H1 (cell line): ENCODE measurements at regions not wholly inside any gene's neighbourhood (a gene's known extent, or its start where the extent isn't known, plus 50 kb on each side); places are given as distances from the start of the nearest gene placed in this dataset.

Source experiments
- CTCF ChIA-PET: fragments of 300-600 bp; sonication (Branson Sonifier 250); formaldehyde crosslinking; loops from one replicate; lab custom pipeline; 2021; ENCODE audit not compliant: partially characterized antibody; lab: Charles Lee
- POLR2A ChIA-PET: fragments of 300-600 bp; sonication (Branson Sonifier 250); formaldehyde crosslinking; loops from one replicate; lab custom pipeline; 2021; ENCODE audit warnings: inconsistent platforms; ENCODE audit not compliant: partially characterized antibody; lab: Charles Lee
- DNase-seq, 2 experiments: peaks; one replicate each; pipeline versions ENCODE4 v3.0.0 to v3.0.0-alpha.2; 2010 to 2022; ENCODE audit warnings: low spot score in 2 of 2, low read depth in 1 of 2, mixed read lengths in 1 of 2
- FAIRE-seq: peaks from 2 replicates; lab custom pipeline; 2011; peaks lifted over from hg19 to GRCh38; lab: Jason Lieb, UNC
- H2AFZ ChIP-seq: 2 replicates; pipeline ENCODE4 v1.8.1; 2012; ENCODE audit warnings: low read length, inconsistent platforms
- H2AK5ac ChIP-seq: 2 replicates; pipeline ENCODE4 v1.6.1; 2013; ENCODE audit warnings: low read depth, low read length
- H2BK120ac ChIP-seq: replicated peaks from 2 replicates; pipeline ENCODE3; 2013; ENCODE audit warnings: low read depth, low read length, inconsistent platforms
- H2BK12ac ChIP-seq: 2 replicates; pipeline ENCODE4 v1.6.1; 2013; ENCODE audit warnings: low read depth, low read length
- H2BK15ac ChIP-seq: 2 replicates; pipeline ENCODE4 v1.6.1; 2013; ENCODE audit warnings: low read length
- H2BK20ac ChIP-seq: 2 replicates; pipeline ENCODE4 v1.6.1; 2013; ENCODE audit warnings: low read length
- H2BK5ac ChIP-seq: 2 replicates; pipeline ENCODE4 v1.6.1; 2013; ENCODE audit warnings: low read depth, low read length
- H3K14ac ChIP-seq: 2 replicates; pipeline ENCODE4 v1.6.1; 2013; ENCODE audit warnings: inconsistent platforms; ENCODE audit not compliant: insufficient read length
- H3K18ac ChIP-seq: 2 replicates; pipeline ENCODE4 v1.6.1; 2013; ENCODE audit warnings: low read length; ENCODE audit errors: extremely low read depth
- H3K23ac ChIP-seq: 2 replicates; pipeline ENCODE4 v1.6.1; 2013; ENCODE audit warnings: inconsistent platforms; ENCODE audit not compliant: insufficient read length
- H3K23me2 ChIP-seq: 2 replicates; pipeline ENCODE4 v1.6.1; 2013; ENCODE audit warnings: low read depth, low read length
- H3K27ac ChIP-seq: 2 replicates; pipeline ENCODE4 v1.6.1; 2011; ENCODE audit warnings: low read depth, low read length, inconsistent platforms
- H3K27me3 ChIP-seq, 4 experiments: replicated peaks in 1 of 4; 1 replicate in 1 of 4; 2 replicates in 3 of 4; pipeline versions ENCODE4 v1.6.1 to v1.8.1; 2011 to 2013; ENCODE audit warnings: low read length in 3 of 4, mild to moderate bottlenecking in 3 of 4, inconsistent platforms in 2 of 4, mixed read lengths in 2 of 4, moderate library complexity in 1 of 4; ENCODE audit not compliant: control insufficient read depth in 3 of 4, insufficient read depth in 3 of 4; ENCODE audit errors: extremely low read depth in 1 of 4
- H3K36me3 ChIP-seq, 4 experiments: 2 replicates each; pipeline versions ENCODE4 v1.6.1 to v1.8.1; 2011 to 2013; ENCODE audit warnings: mild to moderate bottlenecking in 4 of 4, low read length in 3 of 4, moderate library complexity in 2 of 4, control low read depth in 1 of 4, inconsistent platforms in 1 of 4; ENCODE audit not compliant: insufficient read depth in 4 of 4, control insufficient read depth in 2 of 4
- H3K4ac ChIP-seq: replicated peaks from 2 replicates; pipeline ENCODE3; 2013; ENCODE audit warnings: low read length, low read depth, mixed read lengths, inconsistent platforms; ENCODE audit not compliant: insufficient read length
- H3K4me1 ChIP-seq, 4 experiments: replicated peaks in 1 of 4; 1 replicate in 1 of 4; 2 replicates in 3 of 4; pipeline versions ENCODE4 v1.6.1 to v1.8.1; 2011 to 2013; ENCODE audit warnings: low read length in 3 of 4, inconsistent platforms in 2 of 4, mixed read lengths in 1 of 4; ENCODE audit not compliant: insufficient read depth in 4 of 4, control insufficient read depth in 3 of 4
- H3K4me2 ChIP-seq, 2 experiments: 2 replicates each; pipeline versions ENCODE4 v1.6.1 to v1.8.1; 2011 to 2013; ENCODE audit warnings: low read depth in 2 of 2, low read length in 2 of 2, control low read depth in 1 of 2, inconsistent platforms in 1 of 2, mild to moderate bottlenecking in 1 of 2; ENCODE audit not compliant: insufficient read depth in 1 of 2
- H3K4me3 ChIP-seq, 4 experiments: fragments of 200-600, 300-600 bp in 1 of 4; sonication (generic), shearing (Covaris generic), sonication (Bioruptor Twin) in 1 of 4; 2 replicates each; pipeline versions ENCODE4 v1.5.1 to v1.8.1; 2011 to 2016; ENCODE audit warnings: low read length in 4 of 4, low read depth in 3 of 4, control low read depth in 2 of 4, inconsistent platforms in 2 of 4, mild to moderate bottlenecking in 2 of 4, mixed read lengths in 1 of 4, moderate library complexity in 1 of 4; ENCODE audit not compliant: insufficient read depth in 2 of 4; ENCODE audit errors: extremely low read depth in 1 of 4
- H3K56ac ChIP-seq: replicated peaks from 2 replicates; pipeline ENCODE3; 2013; ENCODE audit warnings: low read depth, mild to moderate bottlenecking, mixed read lengths, low read length, inconsistent platforms; ENCODE audit not compliant: insufficient read length
- H3K79me1 ChIP-seq: 2 replicates; pipeline ENCODE4 v1.6.1; 2013; ENCODE audit warnings: low read depth, low read length, control low read depth
- H3K79me2 ChIP-seq, 2 experiments: 2 replicates each; pipeline versions ENCODE4 v1.6.1 to v1.8.1; 2012 to 2013; ENCODE audit warnings: low read length in 2 of 2, mild to moderate bottlenecking in 2 of 2, inconsistent platforms in 1 of 2; ENCODE audit not compliant: insufficient read depth in 2 of 2, control insufficient read depth in 1 of 2
- H3K9ac ChIP-seq, 4 experiments: replicated peaks in 1 of 4; 1 replicate in 1 of 4; 2 replicates in 3 of 4; pipeline versions ENCODE4 v1.6.1 to v1.8.1; 2011 to 2013; ENCODE audit warnings: low read depth in 3 of 4, low read length in 3 of 4, control low read depth in 2 of 4, mild to moderate bottlenecking in 2 of 4, moderate library complexity in 2 of 4, inconsistent platforms in 1 of 4; ENCODE audit errors: extremely low read depth in 1 of 4
- H3K9me3 ChIP-seq, 2 experiments: 2 replicates each; pipeline versions ENCODE4 v1.6.1 to v1.8.1; 2012 to 2013; ENCODE audit warnings: mild to moderate bottlenecking in 2 of 2, moderate library complexity in 2 of 2, control low read depth in 1 of 2, inconsistent platforms in 1 of 2, low read depth in 1 of 2, low read length in 1 of 2, mixed read lengths in 1 of 2; ENCODE audit not compliant: insufficient read depth in 2 of 2
- H4K20me1 ChIP-seq, 2 experiments: replicated peaks in 1 of 2; 2 replicates each; pipeline versions ENCODE3 to v1.8.1; 2011 to 2013; ENCODE audit warnings: inconsistent platforms in 2 of 2, low read length in 2 of 2, mild to moderate bottlenecking in 1 of 2; ENCODE audit not compliant: insufficient read depth in 2 of 2, control insufficient read depth in 1 of 2
- H4K5ac ChIP-seq: 2 replicates; pipeline ENCODE4 v1.6.1; 2013; ENCODE audit warnings: low read length, low read depth, mixed read lengths, inconsistent platforms; ENCODE audit not compliant: insufficient read length
- H4K8ac ChIP-seq: 2 replicates; pipeline ENCODE4 v1.8.0; 2013; ENCODE audit warnings: mild to moderate bottlenecking, moderate library complexity, low read length, inconsistent platforms; ENCODE audit not compliant: insufficient read depth; ENCODE audit errors: extremely low read depth
- H4K91ac ChIP-seq: replicated peaks from 2 replicates; pipeline ENCODE3; 2013; ENCODE audit warnings: low read length, mixed read lengths, inconsistent platforms; ENCODE audit not compliant: insufficient read length
- BRCA1 ChIP-seq: IDR thresholded peaks from 2 replicates; pipeline ENCODE4 v1.6.1; 2012; ENCODE audit warnings: low read depth, low read length, improper control_type of control experiment
- CBX5 ChIP-seq: fragments of 300-800, 300-1000 bp; sonication (generic); IDR thresholded peaks from 2 replicates; pipeline ENCODE4 v1.7.1; 2016; ENCODE audit warnings: antibody characterized with exemption, low read length, low read depth
- CHD1 ChIP-seq: IDR thresholded peaks from 2 replicates; pipeline ENCODE4 v1.6.1; 2012; ENCODE audit warnings: low read depth, low read length, improper control_type of control experiment
- EP300 ChIP-seq, 2 experiments: IDR thresholded peaks; 1 replicate in 1 of 2; 2 replicates in 1 of 2; pipeline ENCODE4 v1.6.1; 2011 to 2012; ENCODE audit warnings: low read depth in 2 of 2, low read length in 2 of 2, mild to moderate bottlenecking in 2 of 2, borderline replicate concordance in 1 of 2, inconsistent platforms in 1 of 2, moderate library complexity in 1 of 2
- MAFK ChIP-seq: IDR thresholded peaks from 2 replicates; pipeline ENCODE4 v1.6.1; 2012; ENCODE audit warnings: low read depth, mild to moderate bottlenecking, improper control_type of control experiment, low read length
- RFX5 ChIP-seq: IDR thresholded peaks from 2 replicates; pipeline ENCODE4 v1.6.1; 2011; ENCODE audit warnings: low read depth, low read length, improper control_type of control experiment, borderline replicate concordance
- RNF2 ChIP-seq: fragments of 200-900, 300-1000 bp; sonication (generic); IDR thresholded peaks from 2 replicates; pipeline ENCODE4 v1.7.1; 2016; ENCODE audit warnings: borderline replicate concordance, low read depth, mild to moderate bottlenecking, antibody characterized with exemption, low read length; ENCODE audit not compliant: poor library complexity, severe bottlenecking; ENCODE audit errors: missing control alignments
- SP1 ChIP-seq: IDR thresholded peaks from 2 replicates; pipeline ENCODE4 v1.6.1; 2011; ENCODE audit warnings: low read depth, low read length
- TF ChIP-seq, protein P1 (sequence below): IDR thresholded peaks from 2 replicates; pipeline ENCODE4 v1.6.1; 2012; ENCODE audit warnings: inconsistent platforms

- H3K4ac ChIP-seq, result no peak overlapping the region
- H4K8ac ChIP-seq, result no peak overlapping the region
- no peak overlapping the region for H2AFZ ChIP-seq
- no peak overlapping the region for H2AK5ac ChIP-seq
- no peak overlapping the region for H3K4me2 ChIP-seq
- H3K27ac ChIP-seq, result no peak overlapping the region
- no peak overlapping the region for H4K91ac ChIP-seq
- H3K56ac ChIP-seq, result no peak overlapping the region
- peaks cover 0 to 5% of the 10 kb centered on the region in 2 experiments; a peak in 1 of 4 replicates for H3K9me3 ChIP-seq
- no peaks in the 10 kb centered on the region for H3K36me3 ChIP-seq
- H2BK20ac ChIP-seq, result no peak overlapping the region
- H4K5ac ChIP-seq, result no peak overlapping the region
- H3K79me2 ChIP-seq, result no peaks in the 10 kb centered on the region
- no peaks in the 10 kb centered on the region for H3K27me3 ChIP-seq
- H2BK5ac ChIP-seq, result no peak overlapping the region
- no peaks in the 10 kb centered on the region for H3K79me1 ChIP-seq
- no peak overlapping the region for H3K23ac ChIP-seq
- ChIA-PET CTCF (no interaction called here), POLR2A (no interaction called here)
- no peak overlapping the region for H2BK120ac ChIP-seq
- H3K9ac ChIP-seq, result no peak overlapping the region
- no peak overlapping the region for H3K4me3 ChIP-seq
- DNase-seq (no peak), FAIRE-seq (no peak)
- H3K18ac ChIP-seq, result no peak overlapping the region
- no peaks in the 10 kb centered on the region for H3K23me2 ChIP-seq
- H2BK15ac ChIP-seq, result no peak overlapping the region
- no peaks in the 10 kb centered on the region for H3K4me1 ChIP-seq
- no peaks in the 10 kb centered on the region for H4K20me1 ChIP-seq
- H2BK12ac ChIP-seq, result no peak overlapping the region
- H3K14ac ChIP-seq, result no peak overlapping the region
- TF ChIP-seq MAFK (no peak), CBX5 (no peak), RFX5 (no peak), RNF2 (no peak), BRCA1 (no peak), CHD1 (no peak), SP1 (no peak), EP300 (IDR thresholded peaks at IDR 0.05; ENCODE audit: borderline replicate concordance in 1 of 2, low read depth in 2 of 2, low read length in 2 of 2) (no peak)
- TF ChIP-seq, protein P1, sequence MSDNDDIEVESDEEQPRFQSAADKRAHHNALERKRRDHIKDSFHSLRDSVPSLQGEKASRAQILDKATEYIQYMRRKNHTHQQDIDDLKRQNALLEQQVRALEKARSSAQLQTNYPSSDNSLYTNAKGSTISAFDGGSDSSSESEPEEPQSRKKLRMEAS, result no peak
Observed at GRCh38 chr7:104065491-104065890, 76.0 kb upstream of the RELN start.
